WTC11 (cell line): ENCODE measurements at regions not wholly inside any gene's neighbourhood (a gene's known extent, or its start where the extent isn't known, plus 50 kb on each side); places are given as distances from the start of the nearest gene placed in this dataset.

ENCODE experiments used
- ATF2 ChIP-seq: sonication (generic); formaldehyde crosslinking; IDR thresholded peaks from 2 replicates; pipeline ENCODE4 v1.8.1; 2022; ENCODE audit warnings: low read depth, missing genetic modification reagents, borderline replicate concordance
- CTCF ChIP-seq: fragments of 200-600 bp; IDR thresholded peaks from 2 replicates; pipeline ENCODE4 v1.8.0; 2022; ENCODE audit warnings: antibody characterized with exemption
- FOXK1 ChIP-seq: sonication (generic); formaldehyde crosslinking; IDR thresholded peaks from 2 replicates; pipeline ENCODE4 v1.8.0; 2022; ENCODE audit warnings: mild to moderate bottlenecking, moderate library complexity, missing genetic modification reagents
- USF2 ChIP-seq: sonication (generic); formaldehyde crosslinking; IDR thresholded peaks from 2 replicates; pipeline ENCODE4 v1.8.1; 2023; ENCODE audit warnings: mild to moderate bottlenecking, missing genetic modification reagents, moderate library complexity
- ZNF121 ChIP-seq: sonication (generic); formaldehyde crosslinking; IDR thresholded peaks from 2 replicates; pipeline ENCODE4 v1.8.0; 2023; ENCODE audit warnings: missing genetic modification reagents
- ZNF512 ChIP-seq: sonication (generic); formaldehyde crosslinking; IDR thresholded peaks from 2 replicates; pipeline ENCODE4 v1.8.1; 2022; ENCODE audit warnings: missing genetic modification reagents, borderline replicate concordance

- TF ChIP-seq CTCF: no peak
- no peak for TF ChIP-seq ZNF512
- no peak for TF ChIP-seq ATF2 (CRISPR knock-in tag)
- TF ChIP-seq ZNF121: no peak
- no peak for TF ChIP-seq USF2 (CRISPR knock-in tag)
- no peak for TF ChIP-seq FOXK1 (CRISPR knock-in tag)
Measured at GRCh38 chr5:72673623-72674022, 142.8 kb upstream of the TNPO1 start.
